H1 (cell line): ENCODE measurements at regions not wholly inside any gene's neighbourhood (a gene's known extent, or its start where the extent isn't known, plus 50 kb on each side); places are given as distances from the start of the nearest gene placed in this dataset.

Source experiments
- CTCF ChIP-seq, 3 experiments: IDR thresholded peaks; 1 replicate in 2 of 3; 2 replicates in 1 of 3; pipeline versions ENCODE4 v1.5.1 to v1.6.1; 2011; ENCODE audit warnings: low read length in 3 of 3, mild to moderate bottlenecking in 3 of 3, inconsistent platforms in 2 of 3, low read depth in 1 of 3, moderate library complexity in 1 of 3; ENCODE audit not compliant: insufficient read depth in 1 of 3; ENCODE audit errors: control extremely low read depth in 1 of 3
- RFX5 ChIP-seq: IDR thresholded peaks from 2 replicates; pipeline ENCODE4 v1.6.1; 2011; ENCODE audit warnings: low read depth, low read length, improper control_type of control experiment, borderline replicate concordance

GRCh38 chr3:106792716-106793115 lies 584.5 kb upstream of the CCDC54 start:
- no peak for TF ChIP-seq RFX5
- no peak for TF ChIP-seq CTCF (IDR thresholded peaks at IDR 0.05; ENCODE audit: control extremely low read depth in 1 of 3, insufficient read depth in 1 of 3, low read depth in 1 of 3, low read length in 3 of 3)
